PC-3 (cell line): ENCODE measurements at regions not wholly inside any gene's neighbourhood (a gene's known extent, or its start where the extent isn't known, plus 50 kb on each side); places are given as distances from the start of the nearest gene placed in this dataset.

ENCODE experiments used
- EZH2 ChIP-seq: fragments of 300-600 bp; sonication (generic); IDR thresholded peaks from one replicate; pipeline ENCODE4 v1.6.1; 2017; ENCODE audit warnings: antibody characterized with exemption, mild to moderate bottlenecking, low read length; ENCODE audit not compliant: unreplicated experiment
- EZH2phosphoT487 ChIP-seq: fragments of 300-600 bp; sonication (generic); IDR thresholded peaks from 2 replicates; pipeline ENCODE4 v1.6.1; 2018; ENCODE audit warnings: mild to moderate bottlenecking, antibody characterized with exemption, low read length, borderline replicate concordance
- TF ChIP-seq, protein P1 (sequence below): fragments of 300-600 bp; sonication (generic); conservative IDR thresholded peaks from 2 replicates; pipeline ENCODE4 v1.5.1; 2017; ENCODE audit warnings: antibody characterized with exemption, low read depth, mild to moderate bottlenecking, low read length

DNA sequence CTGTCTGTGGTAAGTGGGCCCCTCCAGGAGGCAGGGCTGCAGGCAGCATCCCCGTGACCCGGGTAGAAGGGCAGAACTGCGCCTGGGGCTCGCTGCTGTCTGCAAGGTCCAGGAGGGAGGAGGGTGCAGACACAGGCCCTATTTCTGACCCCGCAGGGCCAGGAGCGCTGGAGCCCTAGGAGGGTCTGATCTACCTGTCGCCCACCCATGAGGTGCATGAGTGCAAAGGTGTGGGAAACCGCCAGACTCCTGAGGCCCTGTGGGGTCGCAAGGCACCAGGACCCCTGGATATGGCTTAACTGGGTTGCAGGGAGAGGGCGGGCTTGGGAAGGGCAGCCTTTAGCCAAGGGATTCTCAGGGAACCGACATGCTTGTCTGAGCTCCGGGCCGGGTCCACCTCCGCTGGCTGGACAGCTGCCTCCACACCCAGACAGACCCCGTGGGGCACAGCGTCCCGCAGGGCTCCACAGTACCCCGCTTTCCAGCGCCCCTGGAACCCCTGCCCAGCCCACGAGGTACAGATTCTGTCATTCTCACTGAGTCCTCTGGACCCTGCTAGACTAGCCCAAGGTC, 72.9 kb upstream of the TSPAN11 start:
- TF ChIP-seq, protein P1, sequence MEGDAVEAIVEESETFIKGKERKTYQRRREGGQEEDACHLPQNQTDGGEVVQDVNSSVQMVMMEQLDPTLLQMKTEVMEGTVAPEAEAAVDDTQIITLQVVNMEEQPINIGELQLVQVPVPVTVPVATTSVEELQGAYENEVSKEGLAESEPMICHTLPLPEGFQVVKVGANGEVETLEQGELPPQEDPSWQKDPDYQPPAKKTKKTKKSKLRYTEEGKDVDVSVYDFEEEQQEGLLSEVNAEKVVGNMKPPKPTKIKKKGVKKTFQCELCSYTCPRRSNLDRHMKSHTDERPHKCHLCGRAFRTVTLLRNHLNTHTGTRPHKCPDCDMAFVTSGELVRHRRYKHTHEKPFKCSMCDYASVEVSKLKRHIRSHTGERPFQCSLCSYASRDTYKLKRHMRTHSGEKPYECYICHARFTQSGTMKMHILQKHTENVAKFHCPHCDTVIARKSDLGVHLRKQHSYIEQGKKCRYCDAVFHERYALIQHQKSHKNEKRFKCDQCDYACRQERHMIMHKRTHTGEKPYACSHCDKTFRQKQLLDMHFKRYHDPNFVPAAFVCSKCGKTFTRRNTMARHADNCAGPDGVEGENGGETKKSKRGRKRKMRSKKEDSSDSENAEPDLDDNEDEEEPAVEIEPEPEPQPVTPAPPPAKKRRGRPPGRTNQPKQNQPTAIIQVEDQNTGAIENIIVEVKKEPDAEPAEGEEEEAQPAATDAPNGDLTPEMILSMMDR, result no peak
- TF ChIP-seq EZH2 (no peak), EZH2phosphoT487 (no peak)
